ENCODE measurements at regions not wholly inside any gene's neighbourhood (a gene's known extent, or its start where the extent isn't known, plus 50 kb on each side); places are given as distances from the start of the nearest gene placed in this dataset.

DNA sequence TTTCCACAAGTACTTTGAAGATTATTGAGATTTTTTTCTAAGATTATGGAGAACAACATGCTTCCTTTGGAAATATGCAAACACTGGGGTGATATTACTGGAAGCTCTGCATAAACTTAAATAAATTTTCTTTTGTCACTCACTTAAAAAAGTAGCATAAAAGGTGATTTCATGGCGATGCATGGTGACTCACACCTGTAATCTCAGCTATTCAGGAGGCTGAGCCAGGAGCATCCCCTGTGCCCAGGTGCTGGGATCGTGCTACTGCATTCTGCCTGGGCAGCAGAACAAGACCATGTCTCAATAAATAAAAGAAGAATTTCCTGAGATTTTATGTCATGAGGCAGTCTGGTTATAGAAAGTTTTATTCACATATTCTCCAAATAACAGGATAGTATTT, 679.1 kb upstream of the CDH2 start:
- no peak for DNase-seq (ENCODE audit: unreplicated experiment)
- intact Hi-C loops (cut with micrococcal nuclease) = no loop called here
- TF ChIP-seq, protein P1, sequence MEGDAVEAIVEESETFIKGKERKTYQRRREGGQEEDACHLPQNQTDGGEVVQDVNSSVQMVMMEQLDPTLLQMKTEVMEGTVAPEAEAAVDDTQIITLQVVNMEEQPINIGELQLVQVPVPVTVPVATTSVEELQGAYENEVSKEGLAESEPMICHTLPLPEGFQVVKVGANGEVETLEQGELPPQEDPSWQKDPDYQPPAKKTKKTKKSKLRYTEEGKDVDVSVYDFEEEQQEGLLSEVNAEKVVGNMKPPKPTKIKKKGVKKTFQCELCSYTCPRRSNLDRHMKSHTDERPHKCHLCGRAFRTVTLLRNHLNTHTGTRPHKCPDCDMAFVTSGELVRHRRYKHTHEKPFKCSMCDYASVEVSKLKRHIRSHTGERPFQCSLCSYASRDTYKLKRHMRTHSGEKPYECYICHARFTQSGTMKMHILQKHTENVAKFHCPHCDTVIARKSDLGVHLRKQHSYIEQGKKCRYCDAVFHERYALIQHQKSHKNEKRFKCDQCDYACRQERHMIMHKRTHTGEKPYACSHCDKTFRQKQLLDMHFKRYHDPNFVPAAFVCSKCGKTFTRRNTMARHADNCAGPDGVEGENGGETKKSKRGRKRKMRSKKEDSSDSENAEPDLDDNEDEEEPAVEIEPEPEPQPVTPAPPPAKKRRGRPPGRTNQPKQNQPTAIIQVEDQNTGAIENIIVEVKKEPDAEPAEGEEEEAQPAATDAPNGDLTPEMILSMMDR (IDR thresholded peaks at IDR 0.05; ENCODE audit: unreplicated experiment) = no peak
- Mint-ChIP-seq H3K27ac (ENCODE audit: low read depth, unreplicated experiment) (no peak overlapping the region), H3K4me1 (ENCODE audit: insufficient read depth, unreplicated experiment) (peaks cover 7% of the 10 kb centered on the region), H3K27me3 (ENCODE audit: insufficient read depth, unreplicated experiment) (no peaks in the 10 kb centered on the region), H3K4me3 (ENCODE audit: unreplicated experiment) (no peak overlapping the region), H3K9me3 (ENCODE audit: unreplicated experiment) (no peaks in the 10 kb centered on the region), H3K36me3 (ENCODE audit: insufficient read depth, unreplicated experiment) (no peaks in the 10 kb centered on the region)
- BruUV-seq (replicated peaks) = no TSS peak
- POLR2A ChIA-PET = no interaction called here
- CTCF ChIA-PET = interaction anchor here (1.0 kb wide), 1 partner anchor 416 kb away, joined by 3 read pairs; no protein-coding TSS in a partner anchor

DNA sequence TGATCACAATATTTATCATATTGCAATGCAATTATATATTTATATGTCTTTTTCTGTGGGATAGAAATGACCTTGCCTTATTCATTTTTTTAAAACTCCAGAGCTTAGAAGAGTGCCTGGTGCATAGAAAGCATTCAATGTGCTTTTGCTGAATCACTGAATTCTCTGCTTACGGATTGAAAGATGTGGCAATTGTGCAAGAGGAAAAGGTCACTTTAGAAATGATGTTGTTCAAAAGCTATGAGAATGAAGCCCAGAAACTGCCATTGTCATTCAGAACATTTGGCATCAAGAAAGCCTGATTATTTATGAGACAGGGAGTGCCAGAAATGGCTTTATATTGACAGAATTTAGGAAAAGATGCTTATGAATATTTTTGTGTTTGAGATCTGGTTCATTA, 678.6 kb upstream of the CDH2 start:
- H3K4me1 Mint-ChIP-seq (ENCODE audit: insufficient read depth, unreplicated experiment) = peaks cover 7% of the 10 kb centered on the region
- DNase-seq (ENCODE audit: unreplicated experiment) = peak; percentile 36
- BruUV-seq (replicated peaks) = no TSS peak
- no peak overlapping the region for H3K27ac Mint-ChIP-seq (ENCODE audit: low read depth, unreplicated experiment)
- H3K9me3 Mint-ChIP-seq (ENCODE audit: unreplicated experiment) = no peaks in the 10 kb centered on the region
- POLR2A ChIA-PET = no interaction called here
- no peaks in the 10 kb centered on the region for H3K27me3 Mint-ChIP-seq (ENCODE audit: insufficient read depth, unreplicated experiment)
- CTCF ChIA-PET = interaction anchor here (1.0 kb wide), 2 partner anchors 415 to 1106 kb away, joined by 3 read pairs; no protein-coding TSS in a partner anchor
- intact Hi-C loops (cut with micrococcal nuclease) = no loop called here
- TF ChIP-seq, protein P1 (IDR thresholded peaks at IDR 0.05; ENCODE audit: unreplicated experiment) = no peak
- no peaks in the 10 kb centered on the region for H3K36me3 Mint-ChIP-seq (ENCODE audit: insufficient read depth, unreplicated experiment)
- H3K4me3 Mint-ChIP-seq (ENCODE audit: unreplicated experiment) = no peak overlapping the region

DNA sequence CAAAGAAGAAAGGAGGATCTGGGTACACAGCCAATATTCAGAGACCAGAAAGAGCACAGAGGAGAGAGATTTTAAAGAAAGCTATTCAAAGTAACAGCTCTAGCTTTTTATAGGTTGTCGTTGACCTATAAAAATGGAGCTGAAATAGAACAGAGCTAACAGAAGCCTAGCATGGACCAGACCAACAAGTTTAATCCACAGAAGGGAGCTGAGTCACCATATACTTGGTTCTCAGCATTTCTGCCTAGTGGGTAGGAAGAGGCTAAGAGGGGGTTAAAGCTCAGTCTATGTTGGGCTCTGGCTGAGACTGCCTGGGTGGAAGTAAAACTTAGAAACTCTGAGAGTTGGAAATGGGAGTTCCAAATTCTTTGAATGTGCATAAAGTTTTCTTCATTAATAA, 678.0 kb upstream of the CDH2 start:
- no TSS peak for BruUV-seq (replicated peaks)
- ChIA-PET CTCF (interaction anchor here (1.0 kb wide), 2 partner anchors 415 to 1105 kb away, joined by 3 read pairs; no protein-coding TSS in a partner anchor), POLR2A (no interaction called here)
- no peak for DNase-seq (ENCODE audit: unreplicated experiment)
- TF ChIP-seq, protein P1 (IDR thresholded peaks at IDR 0.05; ENCODE audit: unreplicated experiment) = no peak
- intact Hi-C loops (cut with micrococcal nuclease) = no loop called here
- H3K36me3 Mint-ChIP-seq (ENCODE audit: insufficient read depth, unreplicated experiment) = no peaks in the 10 kb centered on the region
- no peaks in the 10 kb centered on the region for H3K27me3 Mint-ChIP-seq (ENCODE audit: insufficient read depth, unreplicated experiment)
- no peaks in the 10 kb centered on the region for H3K9me3 Mint-ChIP-seq (ENCODE audit: unreplicated experiment)
- H3K27ac Mint-ChIP-seq (ENCODE audit: low read depth, unreplicated experiment) = no peak overlapping the region
- no peak overlapping the region for H3K4me3 Mint-ChIP-seq (ENCODE audit: unreplicated experiment)
- peaks cover 7% of the 10 kb centered on the region for H3K4me1 Mint-ChIP-seq (ENCODE audit: insufficient read depth, unreplicated experiment)

DNA sequence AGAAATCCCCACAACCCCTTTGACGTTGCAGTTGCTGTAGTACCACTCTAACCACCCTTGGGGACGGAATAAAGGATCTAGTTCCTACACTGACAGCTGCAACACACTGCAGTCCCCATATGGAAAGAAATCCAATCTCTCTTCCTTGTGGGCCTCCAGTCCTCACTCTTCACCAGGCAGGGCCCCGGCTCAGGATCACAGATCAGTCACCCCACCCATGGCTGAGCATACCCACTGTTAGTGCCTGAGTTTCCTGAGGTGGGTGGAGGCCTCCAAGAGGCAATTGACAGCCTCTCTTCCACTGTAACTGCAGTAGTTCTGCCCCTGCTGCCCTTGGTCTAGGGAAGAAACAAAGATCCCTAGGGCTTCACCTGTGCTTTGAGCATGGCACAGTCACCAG, 670.0 kb upstream of the CDH2 start:
- BruUV-seq (replicated peaks) = no TSS peak
- DNase-seq (ENCODE audit: unreplicated experiment) = no peak
- POLR2A ChIA-PET = no interaction called here
- Mint-ChIP-seq H3K27me3 (ENCODE audit: insufficient read depth, unreplicated experiment) (no peaks in the 10 kb centered on the region), H3K27ac (ENCODE audit: low read depth, unreplicated experiment) (no peak overlapping the region), H3K4me3 (ENCODE audit: unreplicated experiment) (no peak overlapping the region), H3K9me3 (ENCODE audit: unreplicated experiment) (peaks cover 16% of the 10 kb centered on the region), H3K4me1 (ENCODE audit: insufficient read depth, unreplicated experiment) (no peaks in the 10 kb centered on the region), H3K36me3 (ENCODE audit: insufficient read depth, unreplicated experiment) (no peaks in the 10 kb centered on the region)
- CTCF ChIA-PET = no interaction called here
- intact Hi-C loops (cut with micrococcal nuclease) = no loop called here
- TF ChIP-seq, protein P1 (IDR thresholded peaks at IDR 0.05; ENCODE audit: unreplicated experiment) = no peak

Measured in MCF 10A (cell line).